Ovary (tissue), 7 donors: ENCODE measurements at regions not wholly inside any gene's neighbourhood (a gene's known extent, or its start where the extent isn't known, plus 50 kb on each side); places are given as distances from the start of the nearest gene placed in this dataset.

Experiments
- DNase-seq, 5 donors: peaks; one replicate each; pipeline ENCODE4 v3.0.0-alpha.2; 2019 to 2020
- H3K27ac ChIP-seq, 2 donors: fragments of 200-600 bp; one replicate each; pipeline versions ENCODE4 v1.5.1 to v1.8.0; 2019 to 2022
- H3K27me3 ChIP-seq: fragments of 200-600 bp; one replicate; pipeline ENCODE4 v1.8.0; 2022
- H3K36me3 ChIP-seq: fragments of 200-600 bp; sonication (generic); one replicate; pipeline ENCODE4 v1.5.1; 2019
- H3K4me1 ChIP-seq: one replicate; pipeline ENCODE4 v1.8.1; 2013; ENCODE audit warnings: mild to moderate bottlenecking, moderate library complexity; ENCODE audit not compliant: insufficient read depth
- H3K4me3 ChIP-seq: fragments of 200-600 bp; sonication (generic); one replicate; pipeline ENCODE4 v1.5.1; 2017
- H3K9me3 ChIP-seq, 2 donors: fragments of 200-600 bp in 1 of 2; sonication (generic) in 1 of 2; one replicate each; pipeline versions ENCODE4 v1.5.1 to v1.8.1; 2013 to 2019; ENCODE audit warnings: mild to moderate bottlenecking in 1 of 2, moderate library complexity in 1 of 2
- CTCF ChIP-seq, 3 donors: fragments of 450-650 bp in 2 of 3; fragments of 200-600 bp in 1 of 3; IDR thresholded peaks; one replicate each; pipeline versions ENCODE4 v1.5.1 to v1.8.0; 2016 to 2022; ENCODE audit warnings: antibody characterized with exemption in 3 of 3, mild to moderate bottlenecking in 1 of 3
- EP300 ChIP-seq: sonication (generic); formaldehyde crosslinking; IDR thresholded peaks from one replicate; pipeline ENCODE4 v1.6.1; 2017; ENCODE audit warnings: antibody characterized with exemption
- POLR2A ChIP-seq: fragments of 450-650 bp; IDR thresholded peaks from one replicate; pipeline ENCODE4 v1.6.1; 2017; ENCODE audit warnings: antibody characterized with exemption, mild to moderate bottlenecking, moderate library complexity
- WGBS, 3 donors: extraction: QIAGEN DNeasy Blood & Tissue Kit in 1 of 3; methylation state at CpG; one replicate each; pipeline versions ENCODE4 v1.1.5 to v1.1.7; 2013 to 2017; 5-methylcytosine and 5-hydroxymethylcytosine counted together
- intact Hi-C, 4 donors: fragments of 100-400 bp; cut with DNase I; formaldehyde crosslinking; loops; one replicate each; pipeline versions ENCODE4 v1.11.0 to v1.15.1; 2022 to 2023
- donor health status: DM: no; HTN: no; CAD: no; lungs with moderate emphysema.
- donor health status: DM: no; HTN: no; CAD: no.
- donor health status: Bipolar disorder and iron deficiency.
- donor health status: DM: no; HTN: no; CAD: no.
- donor health status: DM: yes; HTN: yes; CAD: no.

GRCh38 chr11:121717296-121717695 lies 264.5 kb upstream of the SORL1-AS1 start:
- Histone ChIP-seq H3K4me3 (no peak overlapping the region), H3K27ac (no peak overlapping the region), H3K9me3 (no peaks in the 10 kb centered on the region), H3K36me3 (no peaks in the 10 kb centered on the region), H3K27me3 (no peaks in the 10 kb centered on the region), H3K4me1 (no peaks in the 10 kb centered on the region)
- WGBS, 3 donors, result 92 to 98% (median 96%) methylated on average over 2 of the region's 2 CpGs
- TF ChIP-seq POLR2A, result no peak
- TF ChIP-seq EP300, result no peak
- TF ChIP-seq CTCF (IDR thresholded peaks at IDR 0.05), result no peak
- no peak for DNase-seq
- intact Hi-C loops, result no loop called here

GRCh38 chr11:121716060-121716459 lies 263.3 kb upstream of the SORL1-AS1 start:
- H3K9me3 ChIP-seq, result no peaks in the 10 kb centered on the region
- H3K36me3 ChIP-seq, result no peaks in the 10 kb centered on the region
- WGBS, 3 donors, result 42 to 82% (median 50%) methylated on average over 4 of the region's 4 CpGs
- H3K4me3 ChIP-seq, result no peak overlapping the region
- DNase-seq, result peak in 1 of 5 donors; percentile 23
- TF ChIP-seq CTCF (IDR thresholded peaks at IDR 0.05), result no peak
- no peak for TF ChIP-seq EP300
- TF ChIP-seq POLR2A, result no peak
- H3K27me3 ChIP-seq, result no peaks in the 10 kb centered on the region
- H3K27ac ChIP-seq, result no peak overlapping the region
- no peaks in the 10 kb centered on the region for H3K4me1 ChIP-seq
- intact Hi-C loops, result no loop called here

GRCh38 chr11:121715405-121715804 lies 262.6 kb upstream of the SORL1-AS1 start:
- no peak overlapping the region for H3K27ac ChIP-seq
- 83 to 86% (median 85%) methylated on average over 4 of the region's 4 CpGs for WGBS, 3 donors
- H3K4me3 ChIP-seq, result no peak overlapping the region
- DNase-seq, result no peak
- H3K9me3 ChIP-seq, result no peaks in the 10 kb centered on the region
- TF ChIP-seq CTCF (IDR thresholded peaks at IDR 0.05) (no peak), POLR2A (no peak), EP300 (no peak)
- no peaks in the 10 kb centered on the region for H3K36me3 ChIP-seq
- H3K4me1 ChIP-seq, result no peaks in the 10 kb centered on the region
- no peaks in the 10 kb centered on the region for H3K27me3 ChIP-seq
- intact Hi-C loops, result no loop called here

GRCh38 chr11:121714351-121714750 lies 261.6 kb upstream of the SORL1-AS1 start:
- Histone ChIP-seq H3K4me1 (no peaks in the 10 kb centered on the region), H3K4me3 (no peak overlapping the region), H3K27ac (no peak overlapping the region), H3K9me3 (no peaks in the 10 kb centered on the region), H3K36me3 (no peaks in the 10 kb centered on the region), H3K27me3 (no peaks in the 10 kb centered on the region)
- WGBS, 3 donors, result 90 to 96% (median 93%) methylated on average over 3 of the region's 3 CpGs
- no peak for TF ChIP-seq EP300
- no peak for TF ChIP-seq CTCF (IDR thresholded peaks at IDR 0.05)
- TF ChIP-seq POLR2A, result no peak
- intact Hi-C loops, result loop anchor here in 1 of 4 donors (5.0 kb wide), 1 partner anchor 42 kb away; no protein-coding TSS in a partner anchor
- DNase-seq, result no peak
